GM03348 (cell line): ENCODE measurements at regions not wholly inside any gene's neighbourhood (a gene's known extent, or its start where the extent isn't known, plus 50 kb on each side); places are given as distances from the start of the nearest gene placed in this dataset.

Experiments
- DNase-seq: peaks from one replicate; pipeline ENCODE4 v3.0.0; 2012; ENCODE audit warnings: low spot score

- peak; percentile 47 for DNase-seq
Observed at GRCh38 chr22:27349456-27349855, 452.1 kb downstream of the MN1 start.

GRCh38 chr22:27350306-27350705 lies 451.2 kb downstream of the MN1 start:
- DNase-seq: no peak

- no peak for DNase-seq
Observed at GRCh38 chr22:27352426-27352825, 449.1 kb downstream of the MN1 start.

- DNase-seq: no peak
Observed at GRCh38 chr22:27358096-27358870, 443.3 kb downstream of the MN1 start.

GRCh38 chr22:27370269-27370668 lies 431.3 kb downstream of the MN1 start:
- no peak for DNase-seq

GRCh38 chr22:27370987-27371386 lies 430.6 kb downstream of the MN1 start:
- DNase-seq: no peak

GRCh38 chr22:27372364-27372763 lies 429.2 kb downstream of the MN1 start:
- DNase-seq: no peak

- DNase-seq: no peak
Observed at GRCh38 chr22:27372969-27373670, 428.4 kb downstream of the MN1 start.

GRCh38 chr22:27377501-27378295 lies 423.9 kb downstream of the MN1 start:
- DNase-seq: no peak

- DNase-seq: no peak
Observed at GRCh38 chr22:27378311-27378800, 423.2 kb downstream of the MN1 start.

GRCh38 chr22:27378995-27379394 lies 422.6 kb downstream of the MN1 start:
- no peak for DNase-seq

GRCh38 chr22:27380855-27381254 lies 420.7 kb downstream of the MN1 start:
- no peak for DNase-seq

- DNase-seq: no peak
Observed at GRCh38 chr22:27381552-27381951, 420.0 kb downstream of the MN1 start.

GRCh38 chr22:27381960-27382742 lies 419.4 kb downstream of the MN1 start:
- DNase-seq: no peak

GRCh38 chr22:27382947-27383346 lies 418.6 kb downstream of the MN1 start:
- DNase-seq: no peak

GRCh38 chr22:27383896-27384295 lies 417.7 kb downstream of the MN1 start:
- DNase-seq: no peak

- no peak for DNase-seq
Observed at GRCh38 chr22:27385261-27385998, 416.1 kb downstream of the MN1 start.

GRCh38 chr22:27386186-27386585 lies 415.4 kb downstream of the MN1 start:
- no peak for DNase-seq

GRCh38 chr22:27387561-27387960 lies 414.0 kb downstream of the MN1 start:
- no peak for DNase-seq

- DNase-seq: no peak
Observed at GRCh38 chr22:27388090-27388600, 413.4 kb downstream of the MN1 start.

- no peak for DNase-seq
Observed at GRCh38 chr22:27389727-27390075, 411.9 kb downstream of the MN1 start.
